TTC549 (cell line): ENCODE measurements at regions not wholly inside any gene's neighbourhood (a gene's known extent, or its start where the extent isn't known, plus 50 kb on each side); places are given as distances from the start of the nearest gene placed in this dataset.
"Not testable (repeated sequence)": the region's sequence is repeated elsewhere in the genome, so short reads cannot be mapped to it uniquely, and the experiment has no call there.

Experiments used
- FAIRE-seq: peaks from 2 replicates; lab custom pipeline; 2012; peaks lifted over from hg19 to GRCh38; lab: Jason Lieb, UNC

GRCh38 chr6:28838634-28839442, 84.9 kb downstream of the TRIM27 start:
- FAIRE-seq, result no peak

GRCh38 chr6:28839443-28840120, 84.2 kb downstream of the TRIM27 start:
- no peak for FAIRE-seq

GRCh38 chr6:28841290-28841689, 82.5 kb downstream of the TRIM27 start:
- FAIRE-seq, result no peak

GRCh38 chr6:28848756-28849155, 75.0 kb downstream of the TRIM27 start:
- not testable (repeated sequence) for FAIRE-seq
